Thyroid gland (tissue), 4 donors: ENCODE measurements at regions not wholly inside any gene's neighbourhood (a gene's known extent, or its start where the extent isn't known, plus 50 kb on each side); places are given as distances from the start of the nearest gene placed in this dataset.

Experiments
- POLR2A ChIP-seq, 2 donors: fragments of 450-650 bp; IDR thresholded peaks; one replicate each; pipeline ENCODE4 v1.6.1; 2017; ENCODE audit warnings: antibody characterized with exemption in 2 of 2, mild to moderate bottlenecking in 2 of 2, moderate library complexity in 1 of 2
- TF ChIP-seq, protein P1 (sequence below), 6 experiments: fragments of 200-600 bp in 3 of 6; fragments of 450-650 bp in 3 of 6; sonication (generic) in 3 of 6; IDR thresholded peaks; one replicate each; pipeline ENCODE4 v1.5.1; 2016 to 2019; ENCODE audit warnings: antibody characterized with exemption in 6 of 6, mild to moderate bottlenecking in 2 of 6, inconsistent platforms in 1 of 6, moderate library complexity in 1 of 6

DNA sequence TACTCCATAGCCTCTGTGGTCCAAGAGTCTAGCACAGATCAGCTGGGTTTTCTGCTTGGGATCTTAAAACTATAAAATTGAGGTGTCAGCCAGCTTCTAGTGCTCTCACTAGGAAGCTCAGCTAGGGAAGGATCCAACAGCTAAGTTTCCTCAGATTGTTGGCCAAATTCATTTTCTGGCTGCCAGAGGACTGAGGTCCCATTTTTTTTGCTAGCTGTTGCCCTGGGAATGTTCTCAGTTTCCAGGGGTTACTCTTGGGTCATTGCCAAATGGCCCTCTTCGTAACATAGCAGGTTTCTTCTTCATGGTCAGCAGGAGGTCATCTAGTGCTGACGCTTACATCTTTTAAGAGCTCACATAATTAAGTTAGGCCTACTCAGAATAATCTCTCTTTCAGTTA is 2178.2 kb downstream of the ARAP2 start:
- TF ChIP-seq, protein P1, sequence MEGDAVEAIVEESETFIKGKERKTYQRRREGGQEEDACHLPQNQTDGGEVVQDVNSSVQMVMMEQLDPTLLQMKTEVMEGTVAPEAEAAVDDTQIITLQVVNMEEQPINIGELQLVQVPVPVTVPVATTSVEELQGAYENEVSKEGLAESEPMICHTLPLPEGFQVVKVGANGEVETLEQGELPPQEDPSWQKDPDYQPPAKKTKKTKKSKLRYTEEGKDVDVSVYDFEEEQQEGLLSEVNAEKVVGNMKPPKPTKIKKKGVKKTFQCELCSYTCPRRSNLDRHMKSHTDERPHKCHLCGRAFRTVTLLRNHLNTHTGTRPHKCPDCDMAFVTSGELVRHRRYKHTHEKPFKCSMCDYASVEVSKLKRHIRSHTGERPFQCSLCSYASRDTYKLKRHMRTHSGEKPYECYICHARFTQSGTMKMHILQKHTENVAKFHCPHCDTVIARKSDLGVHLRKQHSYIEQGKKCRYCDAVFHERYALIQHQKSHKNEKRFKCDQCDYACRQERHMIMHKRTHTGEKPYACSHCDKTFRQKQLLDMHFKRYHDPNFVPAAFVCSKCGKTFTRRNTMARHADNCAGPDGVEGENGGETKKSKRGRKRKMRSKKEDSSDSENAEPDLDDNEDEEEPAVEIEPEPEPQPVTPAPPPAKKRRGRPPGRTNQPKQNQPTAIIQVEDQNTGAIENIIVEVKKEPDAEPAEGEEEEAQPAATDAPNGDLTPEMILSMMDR (IDR thresholded peaks at IDR 0.05), result no peak
- TF ChIP-seq POLR2A (IDR thresholded peaks at IDR 0.05), result no peak
